A673 (cell line): ENCODE measurements at regions not wholly inside any gene's neighbourhood (a gene's known extent, or its start where the extent isn't known, plus 50 kb on each side); places are given as distances from the start of the nearest gene placed in this dataset.

Source experiments
- BruUV-seq: library from RNA; stranded (reverse); fragments of 400-500 nt; replicated peaks from 2 replicates; lab custom pipeline; 2021; lab: Mats Ljungman, UMichigan
- CTCF ChIA-PET: fragments of 300-600 bp; sonication (Branson Sonifier 250); formaldehyde crosslinking; loops from one replicate; lab custom pipeline; 2022; ENCODE audit warnings: antibody characterized with exemption; lab: Charles Lee
- POLR2A ChIA-PET: fragments of 300-600 bp; sonication (Branson Sonifier 250); formaldehyde crosslinking; loops from one replicate; lab custom pipeline; 2022; ENCODE audit warnings: antibody characterized with exemption; ENCODE audit not compliant: low non-redundant PET; lab: Charles Lee
- DNase-seq: peaks from one replicate; pipeline ENCODE4 v3.0.0-alpha.2; 2015; ENCODE audit warnings: low spot score
- H3K27ac ChIP-seq: fragments of 200-600 bp; sonication (generic); 2 replicates; pipeline ENCODE4 v1.5.1; 2016; ENCODE audit warnings: mixed run types, low read depth, mild to moderate bottlenecking, mixed read lengths, antibody characterized with exemption, low read length; ENCODE audit not compliant: poor library complexity, severe bottlenecking
- H3K27me3 ChIP-seq: fragments of 200-600 bp; sonication (generic); replicated peaks from 2 replicates; pipeline ENCODE4 v1.6.1; 2017; ENCODE audit warnings: mixed run types, low read depth, mild to moderate bottlenecking, mixed read lengths, antibody characterized with exemption, low read length; ENCODE audit not compliant: insufficient read depth, poor library complexity
- H3K36me3 ChIP-seq: fragments of 200-600 bp; sonication (generic); 2 replicates; pipeline ENCODE4 v1.6.1; 2016; ENCODE audit warnings: mixed run types, mild to moderate bottlenecking, mixed read lengths, antibody characterized with exemption, low read length; ENCODE audit not compliant: insufficient read depth, poor library complexity, severe bottlenecking
- H3K4me1 ChIP-seq: fragments of 200-600 bp; sonication (generic); 2 replicates; pipeline ENCODE4 v1.6.1; 2017; ENCODE audit warnings: mixed run types, mild to moderate bottlenecking, mixed read lengths, antibody characterized with exemption, low read length; ENCODE audit not compliant: insufficient read depth, poor library complexity, severe bottlenecking
- H3K4me3 ChIP-seq: fragments of 200-600 bp; sonication (generic); 2 replicates; pipeline ENCODE4 v1.5.1; 2016; ENCODE audit warnings: low read depth, mixed run types, mild to moderate bottlenecking, mixed read lengths, low read length; ENCODE audit not compliant: poor library complexity, severe bottlenecking
- H3K9me3 ChIP-seq: fragments of 200-600 bp; sonication (generic); 2 replicates; pipeline ENCODE4 v1.6.1; 2016; ENCODE audit warnings: mixed run types, low read depth, mild to moderate bottlenecking, mixed read lengths, antibody characterized with exemption, low read length; ENCODE audit not compliant: poor library complexity, severe bottlenecking
- CTCF ChIP-seq: fragments of 300-800, 200-600 bp; sonication (generic); conservative IDR thresholded peaks from 2 replicates; pipeline ENCODE4 v1.5.1; 2017; ENCODE audit warnings: low read depth, mild to moderate bottlenecking, antibody characterized with exemption, low read length, moderate library complexity, mixed read lengths
- EZH2 ChIP-seq: fragments of 200-600 bp; sonication (generic); IDR thresholded peaks from 2 replicates; pipeline ENCODE4 v1.6.1; 2017; ENCODE audit warnings: borderline replicate concordance, low read depth, mild to moderate bottlenecking, mixed read lengths, antibody characterized with exemption, low read length; ENCODE audit not compliant: poor library complexity, severe bottlenecking
- intact Hi-C: fragments of 100-400 bp; cut with micrococcal nuclease; formaldehyde crosslinking; loops from one replicate; pipeline ENCODE4 v1.10.0; 2022; ENCODE audit not compliant: unreplicated experiment

- H3K4me3 ChIP-seq, result no peak overlapping the region
- H3K9me3 ChIP-seq, result no peaks in the 10 kb centered on the region
- ChIA-PET CTCF (no interaction called here), POLR2A (no interaction called here)
- peaks cover 5% of the 10 kb centered on the region for H3K4me1 ChIP-seq
- no peak overlapping the region for H3K27ac ChIP-seq
- intact Hi-C loops, result no loop called here
- TF ChIP-seq CTCF, result no peak
- no peak for TF ChIP-seq EZH2
- BruUV-seq, result no TSS peak
- no peaks in the 10 kb centered on the region for H3K36me3 ChIP-seq
- peak; percentile 45 for DNase-seq
- peaks cover 46% of the 10 kb centered on the region for H3K27me3 ChIP-seq
Measured at GRCh38 chr15:59936741-59937140, 67.4 kb upstream of the FOXB1 start.

- no peak overlapping the region for H3K27ac ChIP-seq
- no peaks in the 10 kb centered on the region for H3K36me3 ChIP-seq
- CTCF ChIA-PET, result no interaction called here
- BruUV-seq, result no TSS peak
- peaks cover 57% of the 10 kb centered on the region for H3K27me3 ChIP-seq
- intact Hi-C loops, result no loop called here
- no peak overlapping the region for H3K4me3 ChIP-seq
- DNase-seq, result no peak
- H3K9me3 ChIP-seq, result no peaks in the 10 kb centered on the region
- H3K4me1 ChIP-seq, result peaks cover 5% of the 10 kb centered on the region
- POLR2A ChIA-PET, result interaction anchor here (0.6 kb wide), 1 partner anchor 31 kb away, joined by 8 read pairs; no protein-coding TSS in a partner anchor
- no peak for TF ChIP-seq EZH2
- no peak for TF ChIP-seq CTCF
Measured at GRCh38 chr15:59933607-59934006, 70.5 kb upstream of the FOXB1 start.

DNA sequence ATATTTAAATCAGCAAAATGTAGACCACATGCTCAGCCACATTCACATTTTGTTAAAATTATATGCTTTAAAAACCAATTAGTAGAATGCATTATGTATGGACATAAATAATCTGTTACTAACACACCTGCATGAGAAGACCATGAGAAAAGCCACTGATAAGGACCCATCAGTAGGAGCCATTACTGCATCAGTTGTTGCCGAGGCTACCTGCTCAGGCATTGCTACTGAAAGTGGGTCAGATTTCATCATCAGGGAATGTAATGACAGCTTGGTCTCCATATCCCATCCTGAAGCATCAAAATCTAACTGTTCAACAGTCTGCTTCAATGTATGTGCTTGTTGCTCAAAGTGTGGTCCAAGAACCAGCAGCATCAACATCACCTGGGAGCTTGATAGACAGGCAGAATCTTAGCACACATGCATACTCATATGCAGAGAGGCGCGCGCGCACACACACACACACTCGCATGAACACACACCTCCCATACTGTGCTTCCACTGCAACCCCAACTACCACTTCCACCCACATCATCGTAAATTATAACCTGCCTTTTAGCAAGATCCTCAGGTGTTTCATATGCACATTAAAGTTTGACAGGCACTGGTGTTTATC is 72.4 kb upstream of the FOXB1 start:
- TF ChIP-seq CTCF (no peak), EZH2 (no peak)
- Histone ChIP-seq H3K4me3 (no peak overlapping the region), H3K27ac (no peak overlapping the region), H3K9me3 (no peaks in the 10 kb centered on the region), H3K36me3 (no peaks in the 10 kb centered on the region), H3K27me3 (peaks cover 58% of the 10 kb centered on the region), H3K4me1 (peaks cover under 1% of the 10 kb centered on the region)
- CTCF ChIA-PET, result no interaction called here
- no peak for DNase-seq
- POLR2A ChIA-PET, result no interaction called here
- intact Hi-C loops, result no loop called here
- no TSS peak for BruUV-seq
